ENCODE measurements at regions not wholly inside any gene's neighbourhood (a gene's known extent, or its start where the extent isn't known, plus 50 kb on each side); places are given as distances from the start of the nearest gene placed in this dataset.

DNA sequence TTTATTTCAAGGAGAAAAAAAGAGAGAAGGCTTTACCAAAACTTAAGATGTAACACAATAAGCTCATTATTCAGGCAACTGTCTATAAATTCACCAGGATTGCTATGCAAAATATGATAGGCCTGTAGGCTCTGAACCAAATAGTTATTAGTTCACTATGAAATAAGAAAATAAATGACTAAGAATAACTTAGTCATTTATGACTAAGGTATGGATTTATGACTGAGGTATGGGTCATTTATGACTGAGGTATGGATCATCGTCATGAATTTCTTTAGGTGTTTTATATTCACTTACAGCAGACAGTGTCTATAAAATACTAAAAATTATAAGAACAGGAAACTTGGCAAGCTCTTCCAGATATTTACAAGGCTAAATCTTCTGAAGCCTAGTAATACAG lies 52.1 kb upstream of the SNX9 start:
- no peak for TF ChIP-seq POLR2A (IDR thresholded peaks at IDR 0.05; ENCODE audit: low read depth, low read length)
- TF ChIP-seq POLR2AphosphoS5 (IDR thresholded peaks at IDR 0.05; ENCODE audit: low read depth, low read length) = no peak
- no peak for TF ChIP-seq TAF1 (IDR thresholded peaks at IDR 0.05; ENCODE audit: borderline replicate concordance, low read depth, low read length)
